NCI-H748 treated with DMSO at 0.1 percent for 48 hours (cell line): ENCODE measurements at regions not wholly inside any gene's neighbourhood (a gene's known extent, or its start where the extent isn't known, plus 50 kb on each side); places are given as distances from the start of the nearest gene placed in this dataset.
"Not testable (repeated sequence)": the region's sequence is repeated elsewhere in the genome, so short reads cannot be mapped to it uniquely, and the experiment has no call there.

Source experiments
- DNase-seq: peaks from one replicate; lab custom pipeline; 2025; lab: John Stamatoyannopoulos, UW

DNA sequence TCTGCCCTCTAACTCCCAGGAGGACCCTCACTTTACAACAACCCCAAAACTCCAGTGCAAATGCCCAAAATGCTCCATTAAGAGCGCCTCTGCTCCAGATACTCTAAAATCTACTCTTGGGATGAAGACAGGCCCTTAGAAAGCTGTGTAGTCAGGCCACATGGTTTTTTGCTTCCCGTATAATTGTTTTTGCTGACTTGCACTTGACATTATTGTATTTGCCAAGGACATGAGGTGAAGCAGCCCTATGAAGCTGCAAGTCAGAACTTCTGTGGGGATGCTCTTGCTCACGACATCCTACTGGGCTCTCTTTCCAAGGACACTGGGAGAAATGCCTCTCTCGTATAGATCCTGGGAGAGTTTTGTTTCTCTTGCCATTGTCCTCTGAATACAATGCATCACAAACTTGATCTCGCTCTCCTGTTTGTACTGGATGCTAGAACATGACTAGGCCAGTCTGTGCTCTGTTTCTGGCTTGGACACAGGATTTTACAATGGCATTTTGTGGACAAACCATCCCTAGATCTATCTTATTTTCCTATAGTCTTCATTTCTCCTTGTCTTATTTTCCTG lies 177.2 kb upstream of the DTNBP1 start:
- no peak for DNase-seq

DNA sequence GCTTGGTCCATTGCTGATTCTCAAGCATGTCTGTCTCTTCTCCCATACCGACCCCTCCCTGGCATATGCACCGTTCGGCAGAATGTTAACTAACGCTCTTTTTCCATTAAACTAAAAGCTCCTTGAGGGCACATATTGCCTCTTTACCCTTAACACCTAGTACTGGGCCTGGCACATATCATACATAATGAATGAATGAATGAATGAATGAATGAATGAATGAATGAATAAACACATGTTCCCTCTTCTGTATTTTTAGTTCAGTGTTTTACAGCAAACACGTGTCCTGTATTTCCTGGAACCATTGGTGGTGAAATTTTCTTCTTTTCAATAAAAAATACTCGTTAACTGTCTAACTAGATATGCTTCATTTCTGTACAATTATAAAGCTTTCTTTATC lies 174.4 kb upstream of the DTNBP1 start:
- DNase-seq, result no peak

DNA sequence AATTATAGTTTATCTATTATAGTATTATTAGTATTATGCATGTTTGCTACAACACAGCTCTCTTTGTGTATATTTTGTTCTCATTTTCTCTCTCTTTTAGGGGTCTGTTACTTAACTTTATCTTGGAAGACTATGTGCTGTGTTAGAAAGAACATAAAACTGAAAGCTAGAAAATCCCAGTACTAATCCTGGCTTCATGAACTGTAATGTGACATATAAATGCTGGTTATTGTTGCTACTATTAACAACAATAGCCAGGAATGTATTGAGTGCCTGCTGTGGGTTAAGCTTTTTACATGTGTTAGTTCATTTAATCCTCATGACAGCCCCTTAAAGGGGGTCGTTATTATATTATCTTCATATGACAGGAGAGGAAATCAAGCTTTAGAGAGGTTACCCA lies 170.0 kb upstream of the DTNBP1 start:
- DNase-seq, result no peak

DNA sequence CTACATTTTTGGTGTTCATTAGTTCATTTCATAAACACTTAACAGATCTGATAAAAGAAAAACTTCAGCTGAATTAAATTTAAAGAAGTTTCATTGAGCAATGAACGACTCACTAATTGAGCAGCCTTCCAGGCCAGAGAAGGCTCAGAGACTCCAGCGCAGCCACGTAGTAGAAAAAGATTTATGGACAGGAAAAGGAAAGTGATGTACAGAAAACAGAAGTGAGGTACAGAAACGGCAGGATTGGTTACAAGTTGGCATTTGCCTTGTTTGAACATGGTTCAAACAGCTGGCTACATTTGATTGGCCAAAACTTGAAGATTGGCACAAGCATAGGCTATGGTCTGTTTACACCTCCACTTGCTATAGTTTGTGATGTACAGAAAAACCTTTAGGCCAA lies 166.3 kb upstream of the DTNBP1 start:
- no peak for DNase-seq

DNA sequence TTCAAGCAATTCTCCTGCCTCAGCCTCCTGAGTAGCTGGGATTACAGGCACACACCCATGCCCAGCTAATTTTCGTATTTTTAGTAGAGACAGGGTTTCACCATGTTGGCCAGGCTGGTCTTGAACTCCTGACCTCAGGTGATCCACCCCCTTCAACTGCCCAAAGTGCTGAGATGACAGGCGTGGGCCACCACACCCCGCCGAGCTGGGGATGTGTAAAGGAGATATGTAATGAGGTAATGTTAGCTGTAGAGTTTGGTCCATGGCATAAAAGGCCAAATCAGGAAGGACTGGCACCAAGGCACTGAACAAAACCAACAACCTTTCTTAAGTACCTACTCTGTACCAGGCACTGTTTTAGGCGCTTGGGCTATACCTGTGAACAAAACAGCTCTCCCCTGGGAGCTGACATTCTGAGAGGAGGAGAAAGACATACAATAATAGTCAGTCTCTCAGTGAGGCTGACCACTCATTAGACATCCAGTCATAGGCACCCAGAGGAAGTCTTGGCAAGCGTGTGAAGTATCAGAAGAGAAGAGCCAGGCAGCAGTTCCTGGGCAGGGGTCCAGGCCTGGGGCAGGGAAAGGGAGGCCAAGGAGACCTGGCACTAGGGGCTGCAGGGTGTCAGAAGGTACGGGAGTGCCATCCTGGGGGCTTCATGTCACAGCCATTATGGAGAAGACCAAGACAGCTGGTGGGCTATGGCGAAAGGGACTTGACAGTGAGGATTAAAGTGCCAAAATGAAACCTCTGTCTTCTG lies 164.8 kb upstream of the DTNBP1 start:
- DNase-seq, result no peak

DNA sequence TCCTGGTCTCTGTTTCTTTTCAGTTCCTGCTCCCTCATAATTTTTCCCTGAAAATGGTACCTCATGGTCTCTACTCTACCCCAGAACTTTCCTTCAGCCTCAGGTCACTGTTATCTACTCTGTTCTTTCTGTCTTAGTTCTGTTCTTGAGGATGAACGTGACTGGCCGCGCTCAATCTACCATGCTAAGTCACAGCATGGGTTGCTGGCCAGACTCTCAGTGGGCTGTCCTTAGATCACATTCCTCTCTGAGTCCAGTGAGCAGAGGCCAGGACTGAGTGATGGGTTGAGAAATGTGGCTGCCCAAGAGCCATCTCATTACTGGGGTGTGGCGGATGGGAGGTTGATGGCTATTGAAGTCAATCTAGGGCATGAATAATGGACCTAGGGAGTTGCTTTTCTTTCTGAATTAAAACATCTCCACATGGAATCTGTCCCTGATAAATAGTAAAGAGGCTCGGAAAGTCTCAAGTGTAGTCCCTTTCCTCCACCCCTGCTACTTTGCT lies 164.0 kb upstream of the DTNBP1 start:
- DNase-seq, result no peak

DNA sequence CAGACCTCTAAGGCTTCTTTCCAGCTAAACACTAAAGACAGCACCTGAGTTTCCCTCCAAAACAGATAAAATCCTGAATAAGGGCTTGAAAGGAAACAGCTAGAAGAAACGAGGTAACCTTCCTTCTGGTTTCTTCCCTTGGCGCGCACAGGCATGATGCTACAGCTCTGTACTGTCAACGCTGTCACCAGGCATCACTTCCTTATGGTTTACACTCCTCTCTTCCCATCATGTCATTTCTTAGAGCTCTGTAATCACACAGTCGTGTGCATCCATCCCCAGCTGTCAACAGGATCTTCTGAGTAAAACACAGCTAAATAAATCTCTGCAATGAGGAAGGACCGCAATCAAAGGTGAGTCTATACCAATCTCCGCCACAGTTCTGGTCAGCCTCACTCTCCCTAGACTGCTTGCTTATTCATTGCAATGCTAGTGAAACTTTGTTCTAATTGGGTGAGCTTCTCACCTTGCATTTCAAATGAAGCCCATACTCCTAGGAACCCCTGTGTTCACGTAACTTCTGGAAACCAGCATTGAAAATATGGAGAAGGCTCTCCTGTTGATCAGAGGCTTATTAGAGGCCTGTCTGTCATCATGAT lies 162.6 kb upstream of the DTNBP1 start:
- no peak for DNase-seq

DNA sequence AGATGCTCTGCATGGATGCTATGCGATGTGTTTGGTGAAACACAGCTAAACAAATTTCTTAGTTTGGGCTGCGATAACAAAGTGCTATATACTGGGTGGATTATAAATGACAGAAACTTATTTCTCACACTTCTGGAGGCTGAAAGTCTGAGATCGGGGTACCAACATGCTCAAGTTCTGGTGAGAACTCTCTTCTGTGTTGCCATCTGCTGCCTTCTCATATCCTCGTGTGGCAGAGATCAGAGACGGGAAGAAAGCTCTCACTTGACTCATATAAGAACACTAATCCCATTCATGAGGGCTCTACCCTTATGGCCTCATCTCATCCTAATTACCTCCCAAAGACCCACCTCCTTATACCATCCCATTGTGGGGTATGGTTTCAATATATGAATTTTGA lies 162.0 kb upstream of the DTNBP1 start:
- no peak for DNase-seq

DNA sequence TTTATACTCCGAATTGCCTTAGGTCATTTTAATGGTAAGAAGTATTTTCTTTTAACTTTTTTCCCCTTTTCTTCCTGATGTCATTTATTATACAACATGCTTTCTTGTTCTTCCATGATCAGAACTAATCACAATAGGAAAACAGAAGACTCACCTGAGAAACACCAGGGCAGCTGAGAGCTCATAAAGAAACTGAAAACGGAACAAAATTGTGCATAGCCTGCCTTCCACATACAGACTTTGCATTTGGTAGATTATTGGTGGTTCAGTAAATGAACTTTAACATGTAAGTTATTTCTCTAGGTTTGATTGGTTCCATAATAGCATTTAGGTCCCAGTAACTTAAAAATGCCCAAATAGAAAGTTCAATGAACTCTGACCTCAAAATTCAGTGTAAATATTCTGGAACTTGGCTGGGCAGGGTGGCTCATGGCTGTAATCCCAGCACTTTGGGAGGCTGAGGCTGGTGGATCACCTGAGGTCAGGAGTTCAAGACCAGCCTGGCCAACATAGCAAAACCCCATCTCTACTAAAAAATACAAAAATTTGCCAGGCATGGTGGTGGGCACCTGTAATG lies 161.1 kb upstream of the DTNBP1 start:
- DNase-seq, result no peak

DNA sequence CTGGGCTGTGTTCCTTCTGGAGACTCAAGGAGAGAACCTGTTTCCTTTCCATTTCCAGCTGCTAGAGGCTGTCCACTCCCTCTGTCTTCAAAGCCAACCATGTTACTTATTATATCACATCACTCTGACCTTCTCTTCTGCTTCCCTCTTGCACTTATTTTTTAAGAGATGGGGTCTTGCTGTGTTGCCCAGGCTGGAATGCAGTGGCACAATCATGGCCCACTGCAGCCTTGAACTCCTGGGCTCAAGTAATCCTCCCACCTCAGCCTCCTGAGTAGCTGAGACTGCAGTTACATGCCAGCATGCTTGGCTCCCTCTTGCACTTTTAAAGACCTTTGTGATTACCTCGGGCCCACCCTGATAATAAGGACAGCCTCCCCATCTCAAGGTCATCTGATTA lies 160.0 kb upstream of the DTNBP1 start:
- DNase-seq, result no peak

DNA sequence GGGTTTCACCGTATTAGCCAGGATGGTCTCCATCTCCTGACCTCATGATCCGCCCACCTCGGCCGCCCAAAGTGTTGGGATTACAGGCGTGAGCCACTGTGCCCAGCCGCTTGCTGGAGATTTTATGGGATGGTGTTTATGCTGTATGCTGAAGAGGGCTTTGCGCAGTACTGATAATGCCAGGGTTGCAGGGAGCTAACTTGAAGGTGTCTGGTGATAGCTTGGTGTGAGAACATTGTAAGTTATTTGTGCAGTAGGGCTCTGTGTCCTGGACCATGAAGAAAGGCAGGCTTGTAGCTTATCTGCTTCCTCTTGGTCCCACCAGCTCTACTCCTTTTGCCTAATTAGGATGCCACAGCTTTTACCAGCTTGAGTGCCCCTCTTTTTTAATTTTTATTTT lies 157.0 kb upstream of the DTNBP1 start:
- DNase-seq, result no peak

DNA sequence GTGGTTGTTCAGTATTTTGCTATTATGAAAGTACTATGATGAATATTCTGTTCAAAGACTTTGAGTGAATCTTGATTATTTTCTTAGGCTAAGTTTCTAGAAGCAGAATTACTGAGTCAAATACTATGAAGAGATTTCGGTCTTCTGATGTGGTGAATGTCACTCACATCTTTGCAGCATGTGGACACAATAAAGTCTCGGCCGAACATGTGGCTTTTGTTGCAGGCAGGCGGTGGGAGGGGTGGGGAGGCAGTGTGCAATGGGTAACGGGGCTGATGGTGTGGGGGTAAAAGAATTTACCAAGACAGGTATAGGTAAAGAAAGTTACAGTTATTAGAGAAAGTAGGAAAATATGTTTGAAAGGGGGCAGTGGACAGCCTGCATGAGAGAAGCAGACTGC lies 156.4 kb upstream of the DTNBP1 start:
- DNase-seq, result no peak

DNA sequence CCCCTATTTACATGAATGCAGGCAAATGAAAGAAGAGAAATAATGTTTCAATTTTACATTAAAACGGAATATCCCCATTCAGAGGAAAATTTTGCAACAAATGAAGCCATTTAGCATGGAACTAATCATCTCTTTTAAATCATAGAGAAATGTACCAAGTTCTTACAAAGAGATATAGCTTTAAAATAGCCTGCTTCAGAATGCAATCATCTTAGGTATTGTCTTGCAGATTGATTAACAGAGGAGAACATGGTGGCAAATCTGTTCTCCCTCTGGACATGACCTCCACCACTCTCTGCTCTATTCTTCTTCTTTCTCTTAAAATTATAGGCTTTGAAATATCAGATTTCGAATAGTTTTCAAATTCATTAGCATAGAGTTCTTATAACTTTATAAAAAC lies 155.7 kb upstream of the DTNBP1 start:
- DNase-seq, result no peak

DNA sequence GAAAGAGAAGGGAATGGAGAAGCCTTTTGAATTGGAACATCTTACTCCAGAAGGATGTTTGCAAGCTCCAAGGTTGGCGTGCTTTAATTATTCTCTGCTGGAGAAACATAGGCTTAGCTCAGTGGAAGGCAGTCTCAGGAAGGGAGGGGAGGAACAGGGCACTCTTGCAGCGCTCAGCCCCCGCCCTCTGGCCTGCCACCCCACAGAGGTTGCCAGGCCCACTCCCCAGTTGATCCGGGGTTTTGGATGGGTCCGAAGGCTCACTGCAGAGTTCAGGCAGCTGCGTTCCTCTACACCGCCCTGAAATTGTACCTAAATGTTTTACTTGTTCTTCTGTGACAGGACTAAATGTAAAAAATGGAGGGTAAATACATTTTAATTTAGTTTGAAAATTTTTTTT lies 155.2 kb upstream of the DTNBP1 start:
- no peak for DNase-seq

DNA sequence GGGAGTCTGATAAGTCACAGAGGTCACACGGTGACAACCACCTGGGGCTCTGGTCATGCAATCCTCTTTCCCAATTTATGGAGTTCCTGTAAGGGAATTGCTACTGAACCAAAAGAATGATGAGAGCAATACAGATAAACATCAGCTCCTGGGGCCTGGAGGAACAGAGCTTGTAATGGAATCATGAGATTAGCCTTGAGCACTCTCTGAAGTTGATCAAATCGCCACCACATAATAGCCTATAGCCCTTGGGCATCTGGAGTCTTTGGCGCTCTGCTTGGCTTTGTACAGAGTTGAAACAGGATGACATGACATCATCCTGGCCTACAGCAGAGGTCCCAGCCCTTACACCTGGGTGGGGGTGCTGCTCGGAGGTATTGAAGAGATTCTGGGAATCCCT lies 154.3 kb upstream of the DTNBP1 start:
- no peak for DNase-seq

DNA sequence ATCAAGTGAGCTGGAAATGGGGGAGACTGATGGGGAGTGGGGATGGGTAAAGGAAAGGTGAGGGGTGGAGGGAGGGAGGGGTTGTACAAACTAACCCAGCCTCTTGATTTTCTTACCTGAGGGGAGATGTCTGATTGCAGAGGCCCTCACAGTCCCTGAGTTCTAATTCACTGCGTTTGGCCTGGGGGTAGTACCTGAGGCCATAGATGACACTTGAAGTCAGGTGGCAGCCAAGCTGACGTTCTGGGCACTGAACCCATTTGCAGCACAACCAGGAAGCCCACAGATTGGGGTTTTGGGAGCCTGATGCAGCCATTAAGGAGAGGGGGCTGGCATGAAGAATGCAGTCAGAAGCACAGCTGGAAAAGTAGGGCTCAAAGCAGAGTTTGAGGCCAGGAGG lies 153.8 kb upstream of the DTNBP1 start:
- DNase-seq, result no peak

DNA sequence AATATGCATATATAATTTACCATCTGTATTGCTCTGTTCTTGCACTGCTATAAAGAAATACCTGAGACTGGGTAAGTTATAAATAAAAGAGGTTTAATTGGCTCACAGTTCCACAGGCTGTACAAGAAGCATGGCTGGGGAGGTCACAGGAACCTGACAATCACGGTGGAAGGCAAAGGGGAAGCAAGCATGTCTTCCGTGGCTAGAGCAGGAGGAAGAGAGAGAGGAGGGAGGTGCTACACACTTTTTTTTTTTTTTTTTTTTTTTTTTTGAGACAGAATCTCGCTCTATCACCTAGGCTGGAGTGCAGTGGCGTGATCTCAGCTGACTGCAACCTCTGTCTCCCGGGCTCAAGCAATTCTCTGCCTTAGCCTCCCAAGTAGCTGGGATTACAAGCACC lies 150.9 kb upstream of the DTNBP1 start:
- DNase-seq, result not testable (repeated sequence)

DNA sequence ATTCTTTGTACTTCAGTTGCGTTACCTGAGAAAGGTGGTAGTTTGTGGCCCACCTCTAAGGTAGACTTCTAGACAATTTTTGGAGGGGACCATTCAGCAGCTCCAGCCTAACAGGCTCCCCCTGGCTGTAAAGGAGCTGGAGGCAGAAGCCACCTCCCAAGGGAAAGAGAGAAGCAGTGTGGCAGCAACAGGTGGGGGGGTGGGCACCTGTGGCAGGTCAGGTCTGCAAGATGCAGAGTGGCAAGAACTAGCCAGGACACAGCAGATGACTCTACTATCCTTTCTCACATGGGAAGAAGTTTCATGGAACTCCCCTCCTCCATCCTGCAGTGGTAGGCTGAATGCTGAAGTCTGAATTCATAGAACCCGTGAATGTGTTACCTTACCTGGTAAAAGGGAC lies 148.3 kb upstream of the DTNBP1 start:
- no peak for DNase-seq

DNA sequence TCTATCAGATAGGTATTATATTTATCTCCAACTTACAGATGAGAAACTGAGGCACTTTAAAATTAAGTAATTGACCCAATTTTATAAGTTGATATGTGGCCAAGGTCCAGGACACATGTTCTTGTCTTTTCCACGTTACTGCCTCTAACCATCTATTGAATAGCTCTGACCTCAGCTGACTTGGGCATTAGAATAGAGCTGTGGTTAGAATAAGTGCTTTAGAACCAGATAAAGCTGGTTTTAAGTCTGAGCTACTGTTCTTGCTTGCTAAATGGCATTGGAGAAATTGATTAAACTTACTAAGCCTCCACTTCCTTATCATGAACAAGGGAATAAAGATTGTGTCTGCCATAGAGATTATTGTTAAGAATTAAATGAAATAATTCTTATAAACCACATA lies 147.8 kb upstream of the DTNBP1 start:
- DNase-seq, result no peak

DNA sequence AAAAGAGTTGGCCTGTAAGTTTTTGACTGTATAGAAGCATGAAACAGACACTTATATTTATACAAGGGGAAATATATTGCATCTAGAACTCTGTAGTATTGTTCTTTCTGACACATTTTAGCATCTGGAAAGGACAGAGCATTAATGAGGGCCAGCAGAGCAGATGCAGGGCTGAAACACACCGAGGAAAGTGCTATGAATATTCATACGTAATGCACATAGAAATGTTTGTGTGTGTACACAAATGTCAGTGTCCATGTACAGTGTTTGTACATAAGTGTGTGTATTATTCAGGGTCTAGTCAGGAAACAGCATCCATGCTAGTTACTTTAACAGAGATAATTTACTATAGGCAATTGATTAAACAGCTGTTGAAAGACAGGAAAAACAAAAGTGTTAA lies 146.5 kb upstream of the DTNBP1 start:
- DNase-seq, result no peak

DNA sequence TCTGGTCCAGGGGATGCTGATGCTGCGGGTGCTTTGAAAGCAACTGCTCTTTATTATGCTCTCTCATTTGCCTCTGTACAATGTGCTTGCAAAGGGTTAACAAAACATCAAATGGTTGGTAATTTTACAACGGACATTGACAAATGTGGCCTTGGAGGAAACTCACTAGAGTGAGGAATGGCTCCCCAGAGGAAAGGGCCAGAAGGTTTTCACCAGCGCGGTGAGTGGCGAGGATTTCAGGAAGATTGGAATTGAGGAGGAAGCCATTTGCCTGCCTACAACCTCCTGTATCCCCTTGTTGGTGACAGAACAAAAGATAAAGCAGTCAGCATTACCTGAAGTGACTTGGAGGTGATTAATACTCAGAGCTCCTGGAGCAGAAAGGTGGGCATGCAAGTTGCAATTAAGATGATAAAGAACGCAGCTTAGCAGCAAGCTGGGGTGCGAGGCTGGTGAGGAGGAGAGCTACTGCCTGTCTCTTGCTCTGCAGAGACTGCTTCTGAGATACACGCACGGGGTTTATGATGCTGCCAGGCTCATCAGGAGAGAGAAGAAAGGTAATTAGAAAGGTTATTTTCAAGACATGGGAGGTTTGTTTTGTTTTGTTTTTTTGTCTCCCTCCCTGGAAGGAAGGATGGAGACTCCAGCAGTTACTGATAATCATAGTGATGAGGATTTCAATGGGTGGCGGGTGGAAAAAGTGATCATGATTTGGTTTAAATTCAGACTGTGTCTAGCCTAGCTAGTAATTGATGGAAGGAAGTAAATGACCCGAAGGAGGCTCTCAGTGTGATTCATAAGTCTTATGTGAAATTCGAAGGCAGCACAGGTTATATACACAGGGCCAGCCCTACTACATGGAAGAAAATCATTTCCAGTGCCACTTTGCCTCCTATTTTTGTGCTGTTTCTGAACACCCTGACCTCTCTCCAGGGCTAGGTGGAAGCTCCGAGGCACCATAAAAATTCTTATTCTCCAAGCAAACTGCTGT lies 141.6 kb upstream of the DTNBP1 start:
- no peak for DNase-seq

DNA sequence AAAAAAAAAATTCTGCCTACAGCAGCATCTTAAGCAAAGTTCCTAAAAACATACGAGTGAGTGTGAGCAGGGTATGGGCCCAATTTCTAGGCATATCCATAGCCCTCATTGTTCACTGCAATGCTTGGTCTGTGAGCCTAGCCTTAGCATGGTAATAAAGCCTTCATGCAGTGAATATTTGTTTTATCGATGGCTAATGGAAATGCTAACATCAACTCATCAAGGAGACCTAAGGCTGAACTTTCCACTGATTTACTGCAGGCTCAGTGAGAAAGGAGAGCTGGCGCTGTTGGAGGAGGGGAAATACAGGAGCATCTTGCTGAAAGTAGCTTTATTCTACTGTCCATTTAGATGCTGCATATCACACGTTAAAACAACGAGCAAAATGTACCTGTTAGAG lies 139.6 kb upstream of the DTNBP1 start:
- DNase-seq, result no peak
